ENCODE measurements at regions not wholly inside any gene's neighbourhood (a gene's known extent, or its start where the extent isn't known, plus 50 kb on each side); places are given as distances from the start of the nearest gene placed in this dataset.

DNA sequence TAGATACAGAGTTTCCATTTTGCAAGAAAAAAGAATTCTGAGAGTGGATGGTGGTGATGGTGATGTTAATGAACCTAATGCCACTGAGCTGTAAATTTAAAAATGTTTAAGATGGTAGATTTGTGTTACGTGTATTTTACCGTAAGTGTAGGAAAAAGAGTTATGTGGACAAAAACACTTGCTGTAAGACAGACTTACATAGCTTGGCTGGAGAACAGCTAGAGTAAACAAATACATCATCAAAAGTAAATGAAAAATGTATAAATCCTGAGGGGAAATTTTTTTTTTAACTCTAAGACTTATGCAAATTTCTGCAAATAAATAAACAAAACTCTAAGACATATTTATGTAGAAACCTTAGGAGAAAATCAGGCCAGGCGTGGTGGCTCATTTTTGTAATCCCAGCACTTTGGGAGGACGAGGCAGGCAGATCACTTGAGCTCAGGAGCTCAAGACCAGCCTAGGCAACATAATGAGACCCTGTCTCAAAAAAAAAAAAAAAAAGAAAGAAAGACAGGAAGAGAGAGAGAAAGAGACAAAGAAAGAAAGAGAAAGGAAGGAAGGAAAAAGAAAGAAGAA lies 66.2 kb upstream of the CDK13 start:
- DNase-seq (ENCODE audit: low read depth, low spot score), result no peak

DNA sequence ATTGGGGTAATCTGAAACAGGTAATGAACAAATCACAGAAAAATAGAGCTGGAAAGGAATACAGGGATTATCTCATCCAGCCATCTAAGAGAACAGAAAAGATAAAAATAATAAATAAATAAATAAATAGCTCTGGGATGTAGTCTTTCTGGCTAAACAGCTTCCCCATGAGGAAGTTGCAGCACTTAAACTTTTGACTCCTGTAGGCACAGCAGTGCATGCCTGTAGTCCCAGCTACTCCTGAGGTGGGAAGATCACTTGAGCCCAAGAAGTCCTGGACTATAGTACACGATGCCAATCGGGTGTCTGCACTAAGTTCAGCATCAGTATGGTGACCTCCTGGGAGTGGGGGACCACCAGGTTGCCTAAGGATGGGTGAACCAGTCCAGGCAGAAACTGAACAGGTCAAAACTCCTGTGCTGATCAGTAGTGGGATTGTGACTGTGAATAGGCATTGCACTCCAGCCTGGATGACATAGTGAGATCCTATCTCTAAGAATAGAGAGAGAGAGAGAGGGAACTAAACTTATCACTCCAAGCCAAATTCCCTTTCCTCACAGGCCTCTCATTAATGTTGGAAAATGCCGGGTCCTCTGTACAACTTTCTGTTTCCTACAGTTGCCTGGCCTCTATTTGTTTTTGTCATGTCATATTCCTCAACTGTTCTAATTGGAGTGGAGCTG lies 61.7 kb upstream of the CDK13 start:
- no peak for DNase-seq (ENCODE audit: low read depth, low spot score)

DNA sequence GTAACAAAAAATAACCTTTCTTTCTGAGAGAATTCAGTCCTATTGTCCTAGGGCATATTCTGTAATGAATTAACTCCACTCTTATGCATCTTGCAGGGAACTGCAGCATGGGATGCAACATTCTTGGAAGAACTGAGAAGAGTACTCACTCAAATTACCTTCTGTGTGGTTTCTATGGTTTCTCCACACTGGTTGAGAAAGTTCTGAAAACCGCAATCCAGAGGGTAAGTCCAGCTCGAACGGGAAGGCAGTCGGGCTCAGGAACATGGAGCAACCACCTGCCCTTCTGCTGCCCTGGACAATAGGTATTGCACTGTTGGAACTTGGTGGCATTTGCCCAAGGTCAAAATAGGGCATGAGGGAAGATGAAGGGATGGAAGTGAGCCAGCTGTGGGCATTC lies 59.6 kb upstream of the CDK13 start:
- no peak for DNase-seq (ENCODE audit: low read depth, low spot score)

DNA sequence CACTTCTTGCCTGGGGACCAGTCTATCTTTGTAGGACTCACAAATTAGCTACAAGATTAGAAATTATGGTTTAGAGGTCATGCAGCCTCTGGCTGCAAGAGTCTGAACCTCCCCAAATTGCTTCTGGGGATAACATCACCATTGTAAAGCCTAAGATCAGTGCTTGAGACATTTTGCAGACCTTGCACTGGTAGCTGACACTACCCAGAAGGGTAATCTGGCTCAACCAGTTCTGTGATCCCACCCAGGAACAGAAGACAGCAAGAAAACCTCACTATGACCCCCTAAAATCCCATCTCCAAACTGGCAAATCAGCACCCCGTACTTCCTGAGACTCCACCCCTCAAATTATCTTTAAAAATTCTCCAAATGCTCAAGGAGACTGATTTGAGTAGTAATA lies 58.2 kb upstream of the CDK13 start:
- no peak for DNase-seq (ENCODE audit: low read depth, low spot score)

DNA sequence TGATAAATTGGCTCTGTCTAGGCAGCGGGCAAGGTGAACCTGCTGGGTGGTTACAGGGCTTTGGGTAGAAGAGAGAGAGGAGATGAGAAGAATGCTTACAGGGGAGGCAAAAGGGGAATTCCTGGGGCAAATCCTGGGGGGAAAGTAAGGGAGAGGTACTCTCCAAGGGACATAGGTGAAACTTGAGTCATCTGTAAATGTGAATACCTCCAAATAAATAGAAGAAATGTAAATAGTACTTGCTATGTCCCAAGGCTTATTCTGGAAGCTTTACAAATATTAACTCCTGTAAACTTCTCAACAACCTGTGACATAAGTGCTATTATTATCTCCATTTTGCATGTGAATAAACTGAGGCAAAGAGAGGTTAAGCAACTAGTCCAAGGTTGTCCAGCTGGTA lies 57.7 kb upstream of the CDK13 start:
- no peak for DNase-seq (ENCODE audit: low read depth, low spot score)

DNA sequence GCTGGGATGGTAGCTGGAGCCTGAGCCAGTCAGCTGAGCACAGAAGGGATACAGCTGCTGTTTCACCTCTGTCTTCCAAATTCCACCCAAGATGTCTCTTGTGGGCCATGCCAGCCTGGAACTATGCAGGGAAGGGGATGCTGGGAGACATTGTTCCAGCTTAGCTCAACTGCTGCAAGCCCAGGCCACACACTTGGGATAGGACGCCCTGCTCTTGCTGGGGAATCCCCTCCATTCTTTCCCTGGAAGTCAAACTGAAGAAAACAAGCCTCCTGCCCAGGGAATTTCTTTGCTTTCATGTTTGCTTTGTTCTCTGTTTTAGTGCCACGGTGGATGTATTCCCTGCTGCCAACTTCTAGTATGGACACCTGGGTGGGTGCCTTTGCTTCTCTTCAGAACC lies 55.2 kb upstream of the CDK13 start:
- DNase-seq (ENCODE audit: low read depth, low spot score), result peak; percentile 40

DNA sequence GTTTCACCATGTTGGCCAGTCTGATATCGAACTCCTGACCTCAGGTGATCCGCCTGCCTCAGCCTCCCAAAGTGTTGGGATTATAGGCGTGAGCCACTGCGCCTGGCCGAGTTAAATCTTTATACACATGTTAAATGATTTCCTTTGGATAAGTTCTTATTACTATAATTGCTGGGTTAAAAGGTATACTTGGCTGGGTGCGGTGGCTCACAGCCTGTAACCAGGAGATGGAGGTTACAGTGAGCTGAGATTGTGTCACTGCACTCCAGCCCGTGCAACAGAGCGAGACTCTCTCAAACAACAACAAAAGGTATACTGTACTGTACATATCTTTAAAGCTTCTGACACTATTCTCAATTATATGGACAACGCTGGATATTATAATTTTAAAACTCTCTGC lies 53.2 kb upstream of the CDK13 start:
- DNase-seq (ENCODE audit: low read depth, low spot score), result no peak

DNA sequence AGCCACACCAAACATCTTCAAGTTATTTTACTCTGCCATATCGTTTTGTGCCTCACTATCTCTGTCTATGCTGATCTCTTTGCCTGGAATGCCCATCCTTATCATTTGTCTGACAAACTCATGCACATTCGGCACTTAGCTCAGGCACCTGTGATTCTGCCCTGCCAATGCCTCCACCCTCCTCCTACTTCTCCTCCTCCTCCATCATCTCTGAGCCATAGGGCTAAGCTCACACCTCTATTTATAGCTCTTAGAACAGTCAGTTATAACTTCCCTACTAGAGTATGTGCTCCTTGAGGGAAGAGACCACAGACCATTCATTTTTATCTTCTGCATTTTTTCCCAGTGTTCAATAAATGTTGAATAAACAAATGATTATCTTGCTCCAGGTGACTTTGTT lies 51.2 kb upstream of the CDK13 start:
- no peak for DNase-seq (ENCODE audit: low read depth, low spot score)

Data from astrocyte of the hippocampus (primary cell).